SK-N-SH treated with all-trans-retinoic acid at 6 μM for 48 hours (cell line): ENCODE measurements at regions not wholly inside any gene's neighbourhood (a gene's known extent, or its start where the extent isn't known, plus 50 kb on each side); places are given as distances from the start of the nearest gene placed in this dataset.

Source experiments
- ARNTL ChIP-seq: fragments of 450-650 bp; formaldehyde crosslinking; IDR thresholded peaks from 2 replicates; pipeline ENCODE4 v1.5.0; 2020; ENCODE audit warnings: low read depth, mild to moderate bottlenecking, moderate library complexity, borderline replicate concordance
- BACH2 ChIP-seq: fragments of 250-450 bp; sonication (Bioruptor Pico); IDR thresholded peaks from 2 replicates; pipeline ENCODE4 v1.9.0; 2021; ENCODE audit warnings: mild to moderate bottlenecking, borderline replicate concordance
- CREB5 ChIP-seq: fragments of 250-450 bp; sonication (Bioruptor Pico); IDR thresholded peaks from 2 replicates; pipeline ENCODE4 v1.5.1; 2020; ENCODE audit warnings: low read depth, mild to moderate bottlenecking, moderate library complexity
- CSRNP3 ChIP-seq: fragments of 250-450 bp; sonication (Bioruptor Pico); IDR thresholded peaks from 2 replicates; pipeline ENCODE4 v1.5.1; 2021; ENCODE audit warnings: mild to moderate bottlenecking, moderate library complexity
- ESRRG ChIP-seq: fragments of 250-450 bp; sonication (Bioruptor Pico); IDR thresholded peaks from 2 replicates; pipeline ENCODE4 v1.6.1; 2021; ENCODE audit warnings: mild to moderate bottlenecking
- PATZ1 ChIP-seq: fragments of 250-450 bp; sonication (Bioruptor Pico); IDR thresholded peaks from 2 replicates; pipeline ENCODE4 v1.8.0; 2020; ENCODE audit warnings: mild to moderate bottlenecking, moderate library complexity, borderline replicate concordance
- POU6F1 ChIP-seq: fragments of 250-450 bp; sonication (Bioruptor Pico); IDR thresholded peaks from 2 replicates; pipeline ENCODE4 v1.8.0; 2021; ENCODE audit warnings: low read depth, mild to moderate bottlenecking, moderate library complexity, borderline replicate concordance
- PPARA ChIP-seq: fragments of 250-450 bp; sonication (Bioruptor Pico); IDR thresholded peaks from 2 replicates; pipeline ENCODE4 v1.5.0; 2020; ENCODE audit warnings: mild to moderate bottlenecking, borderline replicate concordance
- SNAI2 ChIP-seq: fragments of 250-450 bp; sonication (Bioruptor Pico); IDR thresholded peaks from 2 replicates; pipeline ENCODE4 v1.5.0; 2020; ENCODE audit warnings: mild to moderate bottlenecking, moderate library complexity
- TOX ChIP-seq: fragments of 250-450 bp; sonication (Bioruptor Pico); IDR thresholded peaks from 2 replicates; pipeline ENCODE4 v1.8.0; 2021; ENCODE audit warnings: mild to moderate bottlenecking, moderate library complexity, borderline replicate concordance
- ZFP3 ChIP-seq: fragments of 250-450 bp; sonication (Bioruptor Pico); IDR thresholded peaks from 2 replicates; pipeline ENCODE4 v1.5.0; 2020; ENCODE audit warnings: mild to moderate bottlenecking, moderate library complexity
- ZNF8 ChIP-seq: fragments of 450-650 bp; formaldehyde crosslinking; IDR thresholded peaks from 2 replicates; pipeline ENCODE4 v1.5.0; 2020; ENCODE audit warnings: mild to moderate bottlenecking, moderate library complexity

- no peak for TF ChIP-seq PPARA
- TF ChIP-seq CSRNP3 (CRISPR knock-in tag): no peak
- TF ChIP-seq PATZ1 (CRISPR knock-in tag): no peak
- no peak for TF ChIP-seq SNAI2 (CRISPR knock-in tag)
- no peak for TF ChIP-seq ARNTL (CRISPR knock-in tag)
- no peak for TF ChIP-seq POU6F1 (CRISPR knock-in tag)
- no peak for TF ChIP-seq ZNF8 (CRISPR knock-in tag)
- no peak for TF ChIP-seq ESRRG (CRISPR knock-in tag)
- no peak for TF ChIP-seq ZFP3
- TF ChIP-seq BACH2 (CRISPR knock-in tag): no peak
- no peak for TF ChIP-seq CREB5 (CRISPR knock-in tag)
- no peak for TF ChIP-seq TOX
These were observed 103.9 kb downstream of the SUDS3 start for GRCh38 chr12:118480235-118480634.
